Right lobe of liver (tissue), 4 donors: ENCODE measurements at regions not wholly inside any gene's neighbourhood (a gene's known extent, or its start where the extent isn't known, plus 50 kb on each side); places are given as distances from the start of the nearest gene placed in this dataset.

Experiments
- POLR2A ChIP-seq: fragments of 450-650 bp; IDR thresholded peaks from one replicate; pipeline ENCODE4 v1.6.1; 2017; ENCODE audit warnings: antibody characterized with exemption, mild to moderate bottlenecking
- TF ChIP-seq, protein P1 (sequence below), 4 donors: fragments of 200-600 bp in 3 of 4; fragments of 450-650 bp in 1 of 4; IDR thresholded peaks; one replicate each; pipeline versions ENCODE4 v1.5.1 to v1.8.0; 2016 to 2022; ENCODE audit warnings: antibody characterized with exemption in 4 of 4, mild to moderate bottlenecking in 2 of 4
- donor health status: DM: no; HTN: no; CAD: no.
- donor health status: DM: no; HTN: no; CAD: no.
- donor health status: DM: no; HTN: yes; CAD: no.

- TF ChIP-seq, protein P1, sequence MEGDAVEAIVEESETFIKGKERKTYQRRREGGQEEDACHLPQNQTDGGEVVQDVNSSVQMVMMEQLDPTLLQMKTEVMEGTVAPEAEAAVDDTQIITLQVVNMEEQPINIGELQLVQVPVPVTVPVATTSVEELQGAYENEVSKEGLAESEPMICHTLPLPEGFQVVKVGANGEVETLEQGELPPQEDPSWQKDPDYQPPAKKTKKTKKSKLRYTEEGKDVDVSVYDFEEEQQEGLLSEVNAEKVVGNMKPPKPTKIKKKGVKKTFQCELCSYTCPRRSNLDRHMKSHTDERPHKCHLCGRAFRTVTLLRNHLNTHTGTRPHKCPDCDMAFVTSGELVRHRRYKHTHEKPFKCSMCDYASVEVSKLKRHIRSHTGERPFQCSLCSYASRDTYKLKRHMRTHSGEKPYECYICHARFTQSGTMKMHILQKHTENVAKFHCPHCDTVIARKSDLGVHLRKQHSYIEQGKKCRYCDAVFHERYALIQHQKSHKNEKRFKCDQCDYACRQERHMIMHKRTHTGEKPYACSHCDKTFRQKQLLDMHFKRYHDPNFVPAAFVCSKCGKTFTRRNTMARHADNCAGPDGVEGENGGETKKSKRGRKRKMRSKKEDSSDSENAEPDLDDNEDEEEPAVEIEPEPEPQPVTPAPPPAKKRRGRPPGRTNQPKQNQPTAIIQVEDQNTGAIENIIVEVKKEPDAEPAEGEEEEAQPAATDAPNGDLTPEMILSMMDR (IDR thresholded peaks at IDR 0.05), result no peak
- TF ChIP-seq POLR2A, result no peak
Measured at GRCh38 chr16:9679213-9679767, 502.9 kb downstream of the GRIN2A start.
